ENCODE measurements at regions not wholly inside any gene's neighbourhood (a gene's known extent, or its start where the extent isn't known, plus 50 kb on each side); places are given as distances from the start of the nearest gene placed in this dataset.
"Not testable (repeated sequence)": the region's sequence is repeated elsewhere in the genome, so short reads cannot be mapped to it uniquely, and the experiment has no call there.

DNA sequence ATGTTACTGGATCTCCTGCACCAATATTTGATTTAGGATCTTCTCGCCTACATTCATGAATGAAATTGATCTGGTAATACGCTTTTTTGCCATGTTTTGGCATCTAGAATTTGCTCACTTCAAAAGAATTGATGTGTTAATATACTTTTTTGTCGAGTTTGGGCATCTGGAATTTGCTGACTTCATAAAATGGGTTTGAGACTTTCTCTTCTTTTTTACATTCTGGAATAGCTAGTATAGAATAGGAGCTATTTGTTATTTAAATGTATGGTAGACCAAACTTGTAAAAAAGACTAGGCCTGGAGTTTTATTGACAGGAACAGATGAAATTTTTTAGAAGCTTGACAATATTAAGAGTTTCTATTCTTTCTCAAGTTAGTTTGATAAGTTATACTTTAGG lies 404.9 kb upstream of the TENM3 start:
- H3K79me2 ChIP-seq (ENCODE audit: control insufficient read depth, insufficient read depth, low read length) = no peaks in the 10 kb centered on the region
- no peak overlapping the region for H3K4me3 ChIP-seq
- H2AFZ ChIP-seq (ENCODE audit: control insufficient read depth, low read depth, low read length) = no peak overlapping the region
- no peak for DNase-seq (ENCODE audit: low read depth, low spot score)
- no peak overlapping the region for H3K9ac ChIP-seq (ENCODE audit: control insufficient read depth, insufficient read depth, low read length)
- no peaks in the 10 kb centered on the region for H4K20me1 ChIP-seq (ENCODE audit: control insufficient read depth, insufficient read depth)
- H3K27me3 ChIP-seq (replicated peaks in 1 of 2; ENCODE audit: control insufficient read depth in 2 of 2, insufficient read depth in 2 of 2, low read length in 1 of 2) = no peaks in the 10 kb centered on the region
- intact Hi-C loops (cut with micrococcal nuclease; ENCODE audit: unreplicated experiment) = no loop called here
- no peak for ATAC-seq
- no peaks in the 10 kb centered on the region for H3K36me3 ChIP-seq (ENCODE audit: control insufficient read depth in 2 of 2, insufficient read depth in 2 of 2, low read length in 1 of 2)
- H3K4me2 ChIP-seq (ENCODE audit: control insufficient read depth, insufficient read depth) = no peak overlapping the region
- RAD21 ChIA-PET (ENCODE audit: unreplicated experiment) = no interaction called here
- in situ Hi-C loops (cut with MboI) = no loop called here
- SMC1A ChIA-PET (ENCODE audit: uncharacterized antibody, unreplicated experiment) = interaction anchor here (1.5 kb wide), 1 partner anchor 15 kb away, joined by 4 read pairs; no protein-coding TSS in a partner anchor
- WGBS (ENCODE audit: insufficient coverage, insufficient replicate concordance, low lambda C conversion rate, missing lambda C conversion rate) = 2% methylated on average over 3 of the region's 3 CpGs
- TF ChIP-seq, protein P1, sequence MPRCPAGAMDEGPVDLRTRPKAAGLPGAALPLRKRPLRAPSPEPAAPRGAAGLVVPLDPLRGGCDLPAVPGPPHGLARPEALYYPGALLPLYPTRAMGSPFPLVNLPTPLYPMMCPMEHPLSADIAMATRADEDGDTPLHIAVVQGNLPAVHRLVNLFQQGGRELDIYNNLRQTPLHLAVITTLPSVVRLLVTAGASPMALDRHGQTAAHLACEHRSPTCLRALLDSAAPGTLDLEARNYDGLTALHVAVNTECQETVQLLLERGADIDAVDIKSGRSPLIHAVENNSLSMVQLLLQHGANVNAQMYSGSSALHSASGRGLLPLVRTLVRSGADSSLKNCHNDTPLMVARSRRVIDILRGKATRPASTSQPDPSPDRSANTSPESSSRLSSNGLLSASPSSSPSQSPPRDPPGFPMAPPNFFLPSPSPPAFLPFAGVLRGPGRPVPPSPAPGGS (IDR thresholded peaks at IDR 0.05; ENCODE audit: borderline replicate concordance, insufficient read depth, low read depth, low read length, poor library complexity, severe bottlenecking) = no peak
- TF ChIP-seq ASH2L (IDR thresholded peaks at IDR 0.05; ENCODE audit: borderline replicate concordance, low read depth) (no peak), MTA3 (IDR thresholded peaks at IDR 0.05; ENCODE audit: borderline replicate concordance, low read length) (no peak), RELB (IDR thresholded peaks at IDR 0.05; ENCODE audit: low read depth) (no peak), IKZF1 (conservative IDR thresholded peaks at IDR 0.05) (no peak), SKIL (IDR thresholded peaks at IDR 0.05; ENCODE audit: low read depth, poor library complexity, severe bottlenecking) (no peak)
- CTCF ChIA-PET = interaction anchor here (0.6 kb wide), 1 partner anchor 56 kb away, joined by 3 read pairs; no protein-coding TSS in a partner anchor
- H3K9me3 ChIP-seq (replicated peaks; ENCODE audit: control insufficient read depth, insufficient read depth, low read length) = no peaks in the 10 kb centered on the region
- no peaks in the 10 kb centered on the region for H3K4me1 ChIP-seq (ENCODE audit: control insufficient read depth, insufficient read depth, low read length)
- no peak overlapping the region for H3K27ac ChIP-seq (ENCODE audit: control insufficient read depth, insufficient read depth)
- no peak for FAIRE-seq
- POLR2A ChIA-PET = no interaction called here
- no TSS peak for BruUV-seq (replicated peaks)

GRCh38 chr4:181843797-181844196 lies 399.4 kb upstream of the TENM3 start:
- DNase-seq (ENCODE audit: low read depth, low spot score); RAD21 ChIA-PET (ENCODE audit: unreplicated experiment); H3K4me2 ChIP-seq (ENCODE audit: control insufficient read depth, insufficient read depth); H3K36me3 ChIP-seq (ENCODE audit: control insufficient read depth in 2 of 2, insufficient read depth in 2 of 2, low read length in 1 of 2); POLR2A ChIA-PET; FAIRE-seq; H3K9ac ChIP-seq (ENCODE audit: control insufficient read depth, insufficient read depth, low read length); H4K20me1 ChIP-seq (ENCODE audit: control insufficient read depth, insufficient read depth); H2AFZ ChIP-seq (ENCODE audit: control insufficient read depth, low read depth, low read length); H3K79me2 ChIP-seq (ENCODE audit: control insufficient read depth, insufficient read depth, low read length); intact Hi-C loops (cut with micrococcal nuclease; ENCODE audit: unreplicated experiment); H3K27ac ChIP-seq (ENCODE audit: control insufficient read depth, insufficient read depth); H3K4me1 ChIP-seq (ENCODE audit: control insufficient read depth, insufficient read depth, low read length); ATAC-seq; BruUV-seq (replicated peaks); H3K9me3 ChIP-seq (replicated peaks; ENCODE audit: control insufficient read depth, insufficient read depth, low read length); H3K4me3 ChIP-seq; CTCF ChIA-PET; H3K27me3 ChIP-seq (replicated peaks in 1 of 2; ENCODE audit: control insufficient read depth in 2 of 2, insufficient read depth in 2 of 2, low read length in 1 of 2); in situ Hi-C loops (cut with MboI): not testable (repeated sequence)
- WGBS (ENCODE audit: insufficient coverage, insufficient replicate concordance, low lambda C conversion rate, missing lambda C conversion rate) = 45% methylated on average over 14 of the region's 14 CpGs
- SMC1A ChIA-PET (ENCODE audit: uncharacterized antibody, unreplicated experiment) = interaction anchor here (1.6 kb wide), 1 partner anchor 12 kb away, joined by 7 read pairs; no protein-coding TSS in a partner anchor

Data from GM12878 (cell line).